Spinal cord (tissue), 9 donors: ENCODE measurements at regions not wholly inside any gene's neighbourhood (a gene's known extent, or its start where the extent isn't known, plus 50 kb on each side); places are given as distances from the start of the nearest gene placed in this dataset.

Experiments used
- DNase-seq, 6 donors: peaks; one replicate each; pipeline versions ENCODE4 v3.0.0 to v3.0.0-alpha.2; 2013 to 2015; ENCODE audit warnings: low spot score in 6 of 6, low read depth in 4 of 6
- H3K27ac ChIP-seq: one replicate; pipeline ENCODE4 v1.5.1; 2013; ENCODE audit warnings: low read depth, low read length, control low read depth
- H3K27me3 ChIP-seq: one replicate; pipeline ENCODE4 v1.6.1; 2013; ENCODE audit warnings: low read length; ENCODE audit not compliant: control insufficient read depth, insufficient read depth
- H3K36me3 ChIP-seq: one replicate; pipeline ENCODE4 v1.6.1; 2013; ENCODE audit warnings: low read length; ENCODE audit not compliant: control insufficient read depth, insufficient read depth
- H3K4me1 ChIP-seq: one replicate; pipeline ENCODE4 v1.6.1; 2013; ENCODE audit warnings: low read length; ENCODE audit not compliant: control insufficient read depth, insufficient read depth
- H3K4me3 ChIP-seq: one replicate; pipeline ENCODE4 v1.5.1; 2013; ENCODE audit warnings: low read depth, low read length, control low read depth
- H3K9me3 ChIP-seq: one replicate; pipeline ENCODE4 v1.6.1; 2013; ENCODE audit warnings: low read length; ENCODE audit not compliant: control insufficient read depth, insufficient read depth
- WGBS: methylation state at CpG from one replicate; pipeline ENCODE4 v1.1.5; 2013; ENCODE audit warnings: missing lambda C conversion rate; ENCODE audit not compliant: insufficient coverage; 5-methylcytosine and 5-hydroxymethylcytosine counted together
- donor health status: healthy.

DNA sequence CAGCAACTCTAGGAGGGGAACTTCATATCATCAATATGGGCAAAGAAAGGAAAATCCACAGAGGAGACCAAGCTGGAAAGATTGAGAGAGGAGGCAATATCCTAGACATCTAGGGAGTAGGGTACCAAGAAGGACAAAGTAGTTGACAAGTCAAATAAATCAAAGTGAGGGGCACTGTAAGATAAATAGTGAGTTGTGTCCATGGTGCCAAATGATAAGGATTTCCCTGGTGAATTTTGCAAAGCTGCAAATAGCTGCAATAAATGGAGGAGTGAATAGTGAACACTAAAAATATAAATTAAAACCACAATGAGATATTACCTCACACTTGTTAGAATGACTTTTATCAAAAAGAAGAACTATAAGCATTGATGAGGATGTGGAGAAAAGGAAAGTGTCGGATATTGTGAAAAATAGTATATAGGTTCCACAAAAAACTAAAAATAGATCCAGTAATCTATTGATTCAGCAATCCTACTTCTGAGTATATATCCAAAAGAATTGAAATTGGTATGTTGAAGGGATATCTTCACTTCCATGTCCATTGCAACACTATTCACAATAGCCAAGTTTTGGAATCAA lies 258.2 kb upstream of the FN1 start:
- H3K27me3 ChIP-seq, result no peaks in the 10 kb centered on the region
- H3K9me3 ChIP-seq, result no peaks in the 10 kb centered on the region
- H3K4me3 ChIP-seq, result no peak overlapping the region
- no peak overlapping the region for H3K27ac ChIP-seq
- no peaks in the 10 kb centered on the region for H3K4me1 ChIP-seq
- DNase-seq, result no peak
- H3K36me3 ChIP-seq, result no peaks in the 10 kb centered on the region
- WGBS, result no CpG with 5 or more reads among the region's 1 CpG

DNA sequence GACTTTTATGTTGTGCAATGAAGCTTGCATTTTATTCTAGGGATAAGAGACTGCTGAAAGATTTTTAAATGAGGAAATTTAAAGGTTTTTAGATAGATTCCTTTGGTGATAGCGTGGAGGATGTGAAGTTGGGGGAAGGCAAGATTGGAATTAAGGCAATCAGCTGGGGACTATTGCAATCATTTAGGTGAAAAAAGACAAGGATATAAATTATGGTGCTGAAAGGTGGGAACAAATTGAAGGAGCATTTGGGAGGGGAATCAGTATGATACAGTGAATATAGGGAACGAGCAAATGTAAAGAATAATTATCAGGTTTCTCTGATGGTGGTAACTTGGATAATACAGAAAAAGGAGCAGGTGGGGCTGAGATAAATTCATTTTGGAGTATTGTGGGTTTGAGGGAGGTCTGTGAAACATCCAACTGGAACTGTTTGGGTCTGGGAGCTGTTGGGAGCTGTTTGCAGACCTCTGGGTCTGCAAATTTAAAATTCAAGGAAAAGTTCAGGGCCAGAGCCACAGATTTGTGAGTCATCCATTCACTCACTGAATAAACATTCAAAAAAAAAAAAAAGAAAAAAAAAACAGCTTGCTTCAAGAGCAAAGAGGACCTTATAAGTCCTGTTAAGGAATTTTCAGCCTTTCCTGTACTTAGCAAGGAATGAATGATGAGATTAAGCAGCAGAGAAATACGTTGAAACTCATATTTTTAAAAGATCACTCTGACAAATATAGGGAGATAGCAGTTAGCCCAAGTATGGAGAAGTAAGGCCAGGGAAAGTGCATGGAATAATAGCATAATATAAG lies 257.5 kb upstream of the FN1 start:
- Histone ChIP-seq H3K36me3 (no peaks in the 10 kb centered on the region), H3K4me1 (no peaks in the 10 kb centered on the region), H3K4me3 (no peak overlapping the region), H3K9me3 (no peaks in the 10 kb centered on the region), H3K27ac (no peak overlapping the region), H3K27me3 (no peaks in the 10 kb centered on the region)
- DNase-seq, result no peak
- 93% methylated on average over 2 of the region's 3 CpGs for WGBS

DNA sequence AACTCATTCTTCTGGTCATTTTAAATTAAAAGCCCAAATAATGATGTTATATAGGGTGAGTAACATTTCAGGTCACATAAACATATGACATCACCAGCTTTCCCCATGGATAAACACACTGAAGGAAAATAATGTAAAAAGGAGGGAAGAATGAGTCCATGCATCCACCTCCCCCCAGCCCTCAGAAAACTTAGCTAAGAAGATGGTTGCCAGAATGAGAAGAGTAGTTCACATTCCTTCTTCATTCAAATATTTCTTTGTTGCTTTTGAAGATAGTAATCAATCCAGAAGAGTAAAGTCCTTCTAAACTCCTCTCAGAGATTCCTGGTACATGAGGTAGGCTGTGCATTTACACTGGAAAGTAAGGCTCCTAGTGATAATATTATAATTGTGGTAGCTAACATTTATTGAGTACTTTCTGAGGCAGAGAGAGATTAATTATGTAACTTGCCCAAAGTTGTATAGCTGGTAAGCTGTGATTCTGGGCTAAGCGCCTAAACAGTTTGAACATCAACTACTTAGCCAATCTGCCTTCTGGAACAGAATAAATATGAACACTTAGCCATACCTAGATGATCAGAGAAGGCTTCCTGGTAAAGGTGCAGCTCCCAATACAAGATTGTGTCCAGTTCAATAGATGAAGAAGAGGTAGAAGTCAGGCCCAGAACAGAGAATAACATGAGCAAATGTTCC lies 256.7 kb upstream of the FN1 start:
- H3K4me3 ChIP-seq, result no peak overlapping the region
- no CpG with 5 or more reads among the region's 1 CpG for WGBS
- H3K27me3 ChIP-seq, result no peaks in the 10 kb centered on the region
- no peaks in the 10 kb centered on the region for H3K4me1 ChIP-seq
- no peak for DNase-seq
- no peaks in the 10 kb centered on the region for H3K9me3 ChIP-seq
- H3K27ac ChIP-seq, result no peak overlapping the region
- no peaks in the 10 kb centered on the region for H3K36me3 ChIP-seq

DNA sequence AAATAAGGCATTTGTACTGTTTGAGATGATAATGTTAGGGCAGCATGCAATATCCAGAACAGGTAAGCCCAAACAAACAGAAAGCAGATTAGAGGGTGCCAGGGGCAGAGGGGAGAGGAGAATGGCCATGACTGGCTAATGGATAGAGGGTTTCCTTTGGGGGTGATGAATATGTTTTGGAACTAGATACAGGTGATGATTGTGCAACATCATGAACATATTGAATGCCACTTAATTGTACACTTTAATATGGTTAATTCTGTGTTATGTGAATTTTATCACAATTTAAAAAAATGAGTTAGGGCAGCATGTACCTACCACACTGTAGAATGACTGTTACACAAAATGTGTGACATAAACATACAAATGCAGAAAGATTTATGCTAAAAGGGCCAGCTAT lies 255.5 kb upstream of the FN1 start:
- H3K4me3 ChIP-seq, result no peak overlapping the region
- H3K4me1 ChIP-seq, result no peaks in the 10 kb centered on the region
- no peaks in the 10 kb centered on the region for H3K9me3 ChIP-seq
- no peaks in the 10 kb centered on the region for H3K27me3 ChIP-seq
- no peak for DNase-seq
- H3K36me3 ChIP-seq, result no peaks in the 10 kb centered on the region
- no peak overlapping the region for H3K27ac ChIP-seq

DNA sequence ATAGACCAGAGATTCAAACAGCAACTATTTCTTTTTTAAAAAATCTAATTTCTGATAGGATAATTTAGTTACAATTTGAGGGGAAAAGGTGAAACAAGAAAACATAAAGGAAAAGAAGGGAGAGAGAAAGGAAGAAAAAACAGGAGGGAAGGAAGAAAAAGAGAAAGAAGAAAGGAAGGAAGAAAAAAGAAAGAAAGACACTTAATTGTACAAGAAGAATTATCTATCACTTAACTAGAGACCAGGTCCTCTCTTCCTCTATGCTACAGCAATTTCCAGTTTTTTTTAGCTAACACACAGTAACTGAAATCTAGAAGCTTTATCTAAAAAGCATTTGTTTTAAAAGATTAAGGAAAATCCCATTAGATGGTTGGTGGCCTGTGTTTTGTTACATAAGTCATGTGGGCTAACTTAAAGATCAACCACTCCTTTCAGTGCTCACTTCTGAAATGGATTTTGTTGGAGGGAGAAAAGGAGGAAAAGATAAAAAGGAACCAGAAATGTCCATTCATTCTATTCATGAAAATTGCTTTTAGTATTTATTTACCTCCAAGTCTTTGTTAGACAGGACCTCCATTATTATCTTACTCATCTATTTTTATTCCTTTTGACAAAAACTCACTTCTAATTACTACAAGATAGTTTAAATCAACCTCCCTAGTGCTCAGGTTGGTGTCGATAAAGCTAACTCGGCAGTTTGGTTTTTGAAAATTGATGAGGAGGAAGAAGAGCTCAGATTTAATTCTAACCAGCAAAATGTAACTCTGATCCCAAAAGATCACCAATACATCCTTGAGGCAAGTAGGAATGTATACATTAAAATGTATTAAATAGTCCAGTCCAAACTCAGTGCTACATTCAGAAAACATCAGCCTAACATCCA lies 251.5 kb upstream of the FN1 start:
- peak overlapping the region; percentile 1 for H3K27ac ChIP-seq
- no peak for DNase-seq
- no peaks in the 10 kb centered on the region for H3K27me3 ChIP-seq
- H3K4me3 ChIP-seq, result no peak overlapping the region
- H3K9me3 ChIP-seq, result no peaks in the 10 kb centered on the region
- no peaks in the 10 kb centered on the region for H3K36me3 ChIP-seq
- H3K4me1 ChIP-seq, result no peaks in the 10 kb centered on the region
- WGBS, result no CpG with 5 or more reads among the region's 2 CpGs

DNA sequence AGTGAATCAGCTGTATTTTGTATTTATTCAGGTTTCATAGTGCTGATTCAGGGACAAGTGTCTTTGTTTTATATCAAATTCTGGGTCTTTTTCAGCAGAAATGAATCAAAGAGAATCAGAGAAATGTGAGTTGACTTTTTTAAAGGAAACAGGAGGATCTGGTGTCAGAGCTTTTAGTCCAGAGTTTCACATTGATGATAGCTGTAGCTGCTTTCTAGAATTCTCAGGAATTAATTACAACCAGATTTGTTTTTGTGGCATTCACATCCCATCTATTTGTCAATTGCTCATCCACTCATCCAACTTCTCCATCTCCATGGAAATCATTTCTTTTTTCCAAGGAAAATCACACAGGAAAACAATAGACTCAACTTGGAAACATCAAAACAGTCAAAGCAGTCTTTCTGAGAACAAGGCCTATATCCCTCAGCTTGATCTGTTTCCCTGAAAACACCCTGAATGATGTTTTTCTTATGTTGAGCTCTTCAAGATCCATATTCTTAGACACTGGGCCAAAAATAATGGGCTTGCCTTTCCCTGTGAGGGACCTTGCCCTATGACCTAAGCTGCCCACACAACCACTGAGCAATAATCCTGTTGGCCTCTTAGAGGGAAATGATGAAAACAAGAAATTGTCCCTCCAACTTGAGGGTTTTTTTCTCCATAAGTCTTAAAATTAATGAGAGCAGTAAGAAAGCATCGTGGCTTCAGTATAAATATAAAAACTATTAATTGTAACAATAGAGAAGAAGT lies 249.5 kb upstream of the FN1 start:
- H3K4me3 ChIP-seq, result no peak overlapping the region
- H3K9me3 ChIP-seq, result no peaks in the 10 kb centered on the region
- no CpG with 5 or more reads among the region's 1 CpG for WGBS
- no peaks in the 10 kb centered on the region for H3K36me3 ChIP-seq
- peak in 1 of 6 donors; percentile 54 for DNase-seq
- H3K4me1 ChIP-seq, result peaks cover 2% of the 10 kb centered on the region
- H3K27ac ChIP-seq, result peak overlapping the region; percentile 2
- no peaks in the 10 kb centered on the region for H3K27me3 ChIP-seq

DNA sequence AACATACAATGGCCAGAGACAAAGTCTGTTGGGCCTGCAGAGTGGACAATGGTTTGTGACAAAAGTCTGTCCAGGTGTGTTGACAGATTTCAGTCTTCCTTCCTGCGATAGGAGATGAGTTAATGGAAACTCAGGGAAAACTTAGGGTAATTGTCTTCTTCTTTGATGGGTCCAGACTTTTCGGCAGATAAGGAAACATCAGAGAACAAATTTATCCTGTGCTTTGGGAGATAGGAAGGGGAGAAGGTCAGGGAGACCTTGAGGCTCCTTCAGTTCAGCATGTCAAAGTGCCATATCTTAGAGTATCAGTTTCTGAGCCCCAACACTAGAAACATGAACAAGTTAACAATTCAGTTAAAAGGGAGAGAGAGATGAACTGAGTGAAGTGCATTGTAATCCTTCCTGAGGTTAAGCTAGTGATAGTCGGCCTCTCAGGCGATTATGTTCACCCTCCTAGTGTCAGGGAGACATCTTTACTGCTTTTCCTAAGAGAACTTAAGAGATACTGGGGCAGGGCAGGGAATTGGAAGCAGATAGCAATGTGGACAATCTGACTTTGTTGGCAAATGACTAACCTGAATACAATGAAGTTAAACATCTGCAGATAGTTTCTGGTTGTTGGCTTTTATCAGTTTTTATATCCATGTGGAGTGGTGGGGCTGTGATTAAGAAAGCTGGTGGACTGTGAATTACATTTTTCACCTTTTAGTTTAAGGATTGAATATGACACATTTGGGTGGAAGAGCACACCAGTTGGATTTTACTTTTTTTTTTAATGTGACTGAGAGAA lies 248.8 kb upstream of the FN1 start:
- no peak for DNase-seq

DNA sequence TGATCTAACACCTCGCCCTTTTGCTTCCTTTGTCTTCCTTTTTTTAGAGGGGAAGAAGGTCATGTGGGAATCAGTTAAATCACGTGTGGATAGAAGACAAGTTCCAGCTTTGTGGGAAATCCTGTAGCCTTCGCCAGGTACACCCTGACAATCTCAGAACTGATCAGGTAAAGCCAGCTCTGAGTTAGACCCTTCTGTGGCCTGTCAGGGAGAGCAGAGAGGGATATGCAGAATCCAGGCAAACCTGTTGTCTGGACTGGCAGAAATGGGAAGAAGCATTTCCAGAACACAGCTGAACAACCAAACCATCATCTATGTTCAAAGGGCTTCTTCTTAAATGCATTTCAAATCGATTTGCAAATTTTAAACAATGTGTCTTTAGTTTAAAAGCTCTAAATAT lies 247.4 kb upstream of the FN1 start:
- Histone ChIP-seq H3K4me3 (no peak overlapping the region), H3K27ac (no peak overlapping the region), H3K4me1 (peaks cover 2% of the 10 kb centered on the region), H3K9me3 (no peaks in the 10 kb centered on the region), H3K27me3 (no peaks in the 10 kb centered on the region), H3K36me3 (no peaks in the 10 kb centered on the region)
- WGBS, result 83% methylated on average over 2 of the region's 4 CpGs
- no peak for DNase-seq

More for the DNA sequence above, 248.8 kb upstream of the FN1 start:
- Histone ChIP-seq H3K27me3 (no peaks in the 10 kb centered on the region), H3K27ac (peak overlapping the region; percentile 2), H3K36me3 (no peaks in the 10 kb centered on the region), H3K4me3 (no peak overlapping the region), H3K9me3 (no peaks in the 10 kb centered on the region), H3K4me1 (peaks cover 2% of the 10 kb centered on the region)
- WGBS, result 90% methylated on average over 3 of the region's 4 CpGs
